ENCODE measurements at regions not wholly inside any gene's neighbourhood (a gene's known extent, or its start where the extent isn't known, plus 50 kb on each side); places are given as distances from the start of the nearest gene placed in this dataset.

- Histone ChIP-seq H3K18ac (ENCODE audit: insufficient read length, low read depth, low read length) (no peak overlapping the region), H3K79me1 (ENCODE audit: insufficient read depth, low read depth, low read length, poor library complexity, severe bottlenecking) (no peaks in the 10 kb centered on the region), H2AK5ac (ENCODE audit: insufficient read length, low read length) (no peak overlapping the region), H3K4me1 (ENCODE audit: insufficient read depth, low read length) (peaks cover 2% of the 10 kb centered on the region; the same call in 1 of the 2 replicates), H4K20me1 (ENCODE audit: control insufficient read depth, insufficient read depth, insufficient read length) (no peaks in the 10 kb centered on the region), H2BK120ac (ENCODE audit: low read depth, low read length, poor library complexity, severe bottlenecking) (no peak overlapping the region), H2BK12ac (ENCODE audit: insufficient read length, low read depth, low read length) (no peak overlapping the region), H2AFZ (ENCODE audit: low read length) (peak overlapping the region; percentile 48), H3K9me3 (ENCODE audit: control insufficient read depth, low read depth, low read length) (peaks cover 10% of the 10 kb centered on the region), H4K91ac (ENCODE audit: insufficient read length, low read depth, low read length) (no peak overlapping the region), H3K23ac (ENCODE audit: insufficient read length, low read depth, low read length) (no peak overlapping the region), H3K23me2 (ENCODE audit: insufficient read length, low read depth, low read length, poor library complexity, severe bottlenecking) (no peaks in the 10 kb centered on the region), H3T11ph (ENCODE audit: low read length) (no peak overlapping the region), H3K27ac (ENCODE audit: insufficient read length, low read depth, low read length) (no peak overlapping the region), H3K56ac (ENCODE audit: insufficient read length, low read depth, low read length) (no peak overlapping the region), H3K79me2 (ENCODE audit: insufficient read depth, low read length) (no peaks in the 10 kb centered on the region), H2BK5ac (ENCODE audit: insufficient read length, low read length) (no peak overlapping the region), H4K5ac (ENCODE audit: insufficient read length, low read depth, low read length) (no peak overlapping the region), H3K14ac (ENCODE audit: insufficient read depth, low read length) (no peak overlapping the region), H3K27me3 (ENCODE audit: insufficient read depth, low read length) (no peaks in the 10 kb centered on the region), H2BK15ac (ENCODE audit: low read depth, low read length) (no peak overlapping the region), H3K4me2 (ENCODE audit: insufficient read depth, insufficient read length, low read length) (no peak overlapping the region), H4K8ac (replicated peaks; ENCODE audit: insufficient read length, low read depth, low read length) (no peak overlapping the region), H3K9ac (ENCODE audit: extremely low read depth, insufficient read length, low read length) (no peak overlapping the region), H3K4ac (ENCODE audit: low read depth, low read length) (no peak overlapping the region), H2BK20ac (ENCODE audit: low read depth, low read length, poor library complexity, severe bottlenecking) (no peak overlapping the region)
- WGBS (ENCODE audit: extremely low coverage, insufficient read length, low lambda C conversion rate): no CpG with 5 or more reads among the region's 3 CpGs
- Mint-ChIP-seq H3K4me3 (no peak overlapping the region), H3K27ac (no peak overlapping the region), H3K27me3 (ENCODE audit: low read depth) (no peaks in the 10 kb centered on the region; the same call in 1 of the 2 replicates), H3K9me3 (peaks cover 10% of the 10 kb centered on the region in 2 experiments), H3K4me1 (peaks cover 0 to under 1% of the 10 kb centered on the region in 2 experiments; a peak in 2 of 4 replicates), H3K36me3 (ENCODE audit: insufficient read depth in 1 of 3, low read depth in 3 of 3) (peaks cover 8 to 10% (median 10%) of the 10 kb centered on the region in 3 experiments)
- DNase-seq: no peak
- no peak for TF ChIP-seq CTCF (conservative IDR thresholded peaks at IDR 0.05)
These were observed 56.3 kb upstream of the ATXN1 start for GRCh38 chr6:16817594-16817993.
